ENCODE measurements at regions not wholly inside any gene's neighbourhood (a gene's known extent, or its start where the extent isn't known, plus 50 kb on each side); places are given as distances from the start of the nearest gene placed in this dataset.

DNA sequence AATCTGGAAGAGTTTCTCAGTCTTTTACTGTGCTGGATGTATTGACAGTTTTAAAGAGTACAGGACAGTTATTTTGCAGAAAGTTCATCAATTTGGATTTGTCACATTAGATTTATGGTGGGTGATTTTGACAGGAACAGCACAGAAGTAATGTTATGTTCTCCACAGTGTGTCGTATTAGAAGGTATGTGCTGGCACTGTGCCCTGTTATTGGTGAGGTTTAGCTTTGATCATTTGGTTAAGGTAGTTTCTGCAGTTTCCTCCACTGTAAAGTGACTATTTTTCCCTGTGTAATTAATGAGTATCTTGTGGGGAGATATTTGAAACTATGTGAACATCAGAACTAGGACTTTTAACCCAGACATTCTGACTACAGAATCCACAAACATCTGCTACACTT, 308.5 kb upstream of the TBX3 start:
- no peaks in the 10 kb centered on the region for H3K4me1 Mint-ChIP-seq (ENCODE audit: low read depth)
- intact Hi-C loops (cut with micrococcal nuclease), result no loop called here
- H3K9me3 Mint-ChIP-seq, result no peaks in the 10 kb centered on the region
- no peak overlapping the region for H3K27ac Mint-ChIP-seq
- no peaks in the 10 kb centered on the region for H3K27me3 Mint-ChIP-seq
- no peaks in the 10 kb centered on the region for H3K36me3 Mint-ChIP-seq (ENCODE audit: low read depth)
- H3K4me3 Mint-ChIP-seq, result no peak overlapping the region

DNA sequence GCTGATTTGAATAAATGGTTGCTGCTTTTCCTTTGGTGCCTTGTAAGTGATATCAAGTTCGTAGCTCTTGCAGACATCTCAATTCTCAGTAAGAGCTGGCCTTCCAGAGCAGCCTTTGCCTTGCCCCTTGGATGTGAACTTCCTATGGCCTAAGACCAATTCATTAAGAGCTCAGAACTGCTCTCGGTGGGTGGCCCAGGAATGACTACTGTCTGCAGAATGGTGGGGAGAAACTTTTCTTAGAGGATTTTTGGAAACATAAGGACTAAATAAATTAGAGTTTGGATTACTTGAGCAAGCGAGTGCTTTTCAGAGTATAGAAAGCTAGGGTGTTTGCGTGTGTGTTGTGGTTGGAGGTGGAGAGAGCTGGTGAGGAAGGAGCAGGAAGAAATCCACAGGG, 306.4 kb upstream of the TBX3 start:
- intact Hi-C loops (cut with micrococcal nuclease), result no loop called here
- peaks cover 11% of the 10 kb centered on the region for H3K9me3 Mint-ChIP-seq
- H3K27ac Mint-ChIP-seq, result no peak overlapping the region

DNA sequence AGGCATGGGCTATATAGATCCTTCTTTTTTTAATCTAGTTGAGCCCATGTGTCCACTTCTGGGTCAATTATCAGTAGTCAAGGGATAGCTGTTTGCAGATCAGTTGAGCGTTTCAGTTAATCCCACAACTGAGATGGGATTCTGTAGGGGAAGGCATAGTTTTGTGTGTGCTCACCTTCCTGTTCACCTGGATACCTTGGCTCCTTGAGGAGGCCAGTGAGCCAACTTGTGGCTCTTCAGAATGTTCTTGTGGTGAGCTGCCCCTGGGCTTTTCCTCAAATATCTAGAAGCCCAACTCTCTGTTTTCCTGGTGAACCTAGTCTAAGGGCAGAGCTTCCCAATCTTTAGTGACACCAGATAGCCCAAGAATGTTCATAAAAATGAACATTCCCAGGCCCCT, 302.9 kb upstream of the TBX3 start:
- H3K9me3 Mint-ChIP-seq, result peaks cover 16% of the 10 kb centered on the region
- H3K4me3 Mint-ChIP-seq, result no peak overlapping the region
- H3K4me1 Mint-ChIP-seq (ENCODE audit: low read depth), result no peaks in the 10 kb centered on the region
- intact Hi-C loops (cut with micrococcal nuclease), result no loop called here
- no peaks in the 10 kb centered on the region for H3K27me3 Mint-ChIP-seq
- H3K27ac Mint-ChIP-seq, result no peak overlapping the region
- H3K36me3 Mint-ChIP-seq (ENCODE audit: low read depth), result no peaks in the 10 kb centered on the region

More for the DNA sequence above, 306.4 kb upstream of the TBX3 start:
- H3K4me3 Mint-ChIP-seq, result no peak overlapping the region
- H3K36me3 Mint-ChIP-seq (ENCODE audit: low read depth), result no peaks in the 10 kb centered on the region
- no peaks in the 10 kb centered on the region for H3K4me1 Mint-ChIP-seq (ENCODE audit: low read depth)
- no peaks in the 10 kb centered on the region for H3K27me3 Mint-ChIP-seq

DNA sequence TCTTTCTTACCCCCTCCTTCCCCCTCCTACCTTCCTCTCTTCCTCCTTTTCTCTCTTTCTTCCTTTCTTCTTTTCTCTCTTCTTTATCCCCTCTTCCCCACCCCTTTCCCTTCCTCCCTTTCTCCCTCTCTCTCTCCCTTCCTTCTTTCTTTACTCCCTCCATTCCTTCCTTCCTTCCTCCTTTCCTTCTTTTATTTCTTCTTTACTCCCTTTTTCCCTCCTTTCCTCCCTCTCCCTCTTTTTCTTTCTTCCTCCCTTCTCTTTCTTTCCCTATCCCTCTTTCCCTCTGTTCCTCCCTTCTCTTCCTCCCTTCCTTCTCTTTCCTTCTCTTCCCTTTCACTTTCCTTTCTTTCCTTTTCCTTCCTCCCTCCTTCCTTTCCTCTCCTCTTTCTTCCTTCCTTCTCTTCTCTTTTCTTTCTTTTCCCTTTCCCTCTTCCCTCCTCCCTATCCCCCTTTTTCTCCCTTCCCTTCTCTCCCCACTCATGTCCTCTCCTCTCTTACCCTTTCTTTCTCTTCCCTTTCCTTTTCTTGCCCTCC, 302.3 kb upstream of the TBX3 start:
- intact Hi-C loops (cut with micrococcal nuclease), result no loop called here
- Mint-ChIP-seq H3K9me3 (peaks cover 16% of the 10 kb centered on the region), H3K4me1 (ENCODE audit: low read depth) (no peaks in the 10 kb centered on the region), H3K27ac (no peak overlapping the region), H3K27me3 (no peaks in the 10 kb centered on the region), H3K4me3 (no peak overlapping the region), H3K36me3 (ENCODE audit: low read depth) (no peaks in the 10 kb centered on the region)

DNA sequence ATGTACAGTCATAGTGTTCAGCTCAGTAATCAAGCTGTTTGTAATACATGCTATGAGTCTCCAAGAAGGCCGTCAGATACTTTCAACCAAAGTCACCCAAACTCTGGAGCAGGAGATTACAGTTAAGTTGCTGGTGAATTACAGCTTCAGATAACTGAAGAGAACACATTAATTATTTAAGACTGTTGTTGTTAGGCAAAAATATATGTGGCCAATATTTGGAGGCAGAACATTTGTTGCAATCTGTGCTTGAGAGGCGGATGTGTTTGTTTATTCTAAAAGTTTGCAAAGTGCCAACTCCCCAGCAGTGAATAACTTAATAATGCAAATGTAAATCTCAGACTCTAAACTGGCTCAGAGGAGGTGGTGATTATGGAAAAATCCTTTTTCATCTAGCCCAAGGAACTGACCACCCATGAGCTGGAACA, 300.7 kb upstream of the TBX3 start:
- H3K4me3 Mint-ChIP-seq, result no peak overlapping the region
- H3K4me1 Mint-ChIP-seq (ENCODE audit: low read depth), result no peaks in the 10 kb centered on the region
- H3K9me3 Mint-ChIP-seq, result peaks cover 16% of the 10 kb centered on the region
- no peaks in the 10 kb centered on the region for H3K36me3 Mint-ChIP-seq (ENCODE audit: low read depth)
- intact Hi-C loops (cut with micrococcal nuclease), result no loop called here
- H3K27ac Mint-ChIP-seq, result no peak overlapping the region
- H3K27me3 Mint-ChIP-seq, result no peaks in the 10 kb centered on the region

DNA sequence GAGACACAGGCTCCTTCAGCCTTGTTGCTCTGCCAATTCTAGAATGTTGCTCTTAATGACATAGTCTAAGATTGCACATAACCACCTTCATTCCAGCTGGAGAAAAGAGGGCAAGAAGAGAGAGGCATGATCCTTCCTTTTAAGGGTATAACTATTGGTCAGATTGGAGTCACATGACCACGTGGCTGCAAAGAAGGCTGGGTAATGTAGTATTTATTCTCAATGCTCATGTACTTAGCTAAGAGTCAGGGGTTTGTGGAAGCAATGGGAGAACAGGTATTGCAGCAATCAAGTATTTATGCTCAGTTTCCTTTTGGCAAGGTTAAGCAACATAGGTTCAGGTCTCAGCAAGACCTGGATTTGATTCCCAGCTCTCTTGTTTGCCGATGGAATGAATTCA, 298.8 kb upstream of the TBX3 start:
- intact Hi-C loops (cut with micrococcal nuclease), result no loop called here
- H3K27me3 Mint-ChIP-seq, result no peaks in the 10 kb centered on the region
- H3K4me3 Mint-ChIP-seq, result no peak overlapping the region
- no peaks in the 10 kb centered on the region for H3K4me1 Mint-ChIP-seq (ENCODE audit: low read depth)
- H3K27ac Mint-ChIP-seq, result no peak overlapping the region
- peaks cover 16% of the 10 kb centered on the region for H3K9me3 Mint-ChIP-seq
- no peaks in the 10 kb centered on the region for H3K36me3 Mint-ChIP-seq (ENCODE audit: low read depth)

DNA sequence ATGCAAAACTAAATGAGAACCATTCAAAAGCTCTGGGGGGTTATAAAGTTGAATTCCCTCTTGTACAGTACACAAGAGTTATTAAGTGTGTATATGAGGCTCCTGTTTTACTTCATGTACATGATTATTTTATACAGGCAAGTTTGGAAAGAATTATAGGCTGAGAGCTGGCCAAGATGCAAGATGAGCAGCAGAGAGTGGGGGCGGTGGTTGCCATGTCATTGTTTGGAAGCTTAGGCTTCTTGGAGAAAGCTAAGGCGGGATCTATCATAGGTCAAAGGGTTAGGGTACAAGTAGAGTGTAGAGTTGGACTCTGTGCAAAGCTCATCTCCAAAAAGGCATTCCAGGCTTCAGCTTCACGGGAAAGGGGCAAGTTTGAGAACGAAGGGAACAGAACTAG, 297.1 kb upstream of the TBX3 start:
- H3K4me1 Mint-ChIP-seq (ENCODE audit: low read depth), result no peaks in the 10 kb centered on the region

DNA sequence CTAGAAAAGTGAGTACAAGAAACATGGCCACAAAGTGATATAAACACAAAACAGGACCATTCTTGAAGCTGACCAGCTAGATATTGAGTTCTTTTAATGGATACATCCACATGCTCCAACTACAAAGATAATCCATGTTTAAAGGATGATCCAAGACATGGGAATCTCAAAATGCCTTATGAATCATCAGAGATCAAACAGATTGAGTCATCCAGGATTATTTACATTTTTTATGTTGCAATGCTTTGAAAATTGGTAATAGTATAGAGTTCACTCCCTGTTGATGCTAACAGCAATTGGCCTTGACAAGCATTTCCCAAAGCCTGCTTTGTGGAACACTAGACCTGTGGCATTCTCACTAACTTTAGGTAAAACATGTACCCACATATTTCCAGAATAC, 293.0 kb upstream of the TBX3 start:
- no peaks in the 10 kb centered on the region for H3K9me3 Mint-ChIP-seq
- no peak overlapping the region for H3K4me3 Mint-ChIP-seq
- H3K27ac Mint-ChIP-seq, result no peak overlapping the region
- H3K36me3 Mint-ChIP-seq (ENCODE audit: low read depth), result no peaks in the 10 kb centered on the region
- intact Hi-C loops (cut with micrococcal nuclease), result no loop called here
- no peaks in the 10 kb centered on the region for H3K4me1 Mint-ChIP-seq (ENCODE audit: low read depth)
- no peaks in the 10 kb centered on the region for H3K27me3 Mint-ChIP-seq

More for the DNA sequence above, 297.1 kb upstream of the TBX3 start:
- intact Hi-C loops (cut with micrococcal nuclease), result no loop called here
- no peak overlapping the region for H3K4me3 Mint-ChIP-seq
- H3K27me3 Mint-ChIP-seq, result no peaks in the 10 kb centered on the region
- H3K27ac Mint-ChIP-seq, result no peak overlapping the region
- peaks cover 7% of the 10 kb centered on the region for H3K9me3 Mint-ChIP-seq
- no peaks in the 10 kb centered on the region for H3K36me3 Mint-ChIP-seq (ENCODE audit: low read depth)

DNA sequence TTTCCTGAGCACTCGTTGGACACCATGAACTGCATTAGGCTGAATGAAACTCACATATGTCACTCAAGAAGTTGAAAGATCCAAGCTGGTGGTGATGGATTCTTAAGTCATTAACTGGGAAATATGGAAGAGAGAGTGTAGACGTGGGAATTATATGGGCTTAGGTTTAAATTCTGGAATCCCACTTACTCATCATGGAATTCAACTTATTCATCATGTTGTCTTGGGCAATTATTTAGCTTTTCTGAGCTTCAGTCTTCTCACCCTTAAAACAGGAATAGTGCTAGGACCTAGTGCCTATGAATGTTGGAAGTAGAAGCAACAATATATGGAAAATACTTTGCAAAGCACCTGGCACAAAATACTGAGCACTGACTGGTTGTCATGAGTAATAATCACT, 292.4 kb upstream of the TBX3 start:
- Mint-ChIP-seq H3K27ac (no peak overlapping the region), H3K4me1 (ENCODE audit: low read depth) (no peaks in the 10 kb centered on the region), H3K36me3 (ENCODE audit: low read depth) (no peaks in the 10 kb centered on the region), H3K4me3 (no peak overlapping the region), H3K27me3 (no peaks in the 10 kb centered on the region), H3K9me3 (no peaks in the 10 kb centered on the region)
- intact Hi-C loops (cut with micrococcal nuclease), result no loop called here

DNA sequence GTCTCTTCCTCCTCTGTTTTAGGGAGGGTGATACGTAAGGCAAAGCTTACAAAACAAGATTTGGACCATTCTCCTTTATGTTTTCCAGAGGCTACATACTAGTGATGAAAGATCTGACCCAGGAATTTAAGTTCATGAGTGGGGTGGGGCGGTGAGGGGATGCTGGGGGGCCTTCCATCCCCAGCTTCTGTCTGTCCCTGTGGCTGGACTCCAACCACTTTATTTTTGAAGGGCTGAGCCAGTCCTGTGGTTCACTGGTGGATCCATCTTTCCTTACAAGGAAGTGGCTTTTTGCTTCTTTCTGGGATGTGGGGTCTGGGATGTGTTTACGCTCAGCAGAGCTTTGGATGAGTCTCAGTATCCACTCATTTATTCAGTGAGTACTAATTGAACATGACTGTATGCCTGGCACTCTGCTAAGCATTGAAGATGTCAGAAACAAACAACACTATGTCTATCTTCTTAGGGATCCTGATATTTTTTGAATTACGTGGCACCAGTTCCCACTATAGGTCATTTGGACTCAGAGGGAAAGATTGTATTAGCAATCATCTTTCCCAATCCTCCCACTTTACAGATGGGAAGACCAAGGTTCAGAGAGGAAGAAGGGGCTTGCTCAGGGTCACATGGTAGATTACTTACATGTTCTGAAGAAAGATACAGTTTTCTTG, 291.8 kb upstream of the TBX3 start:
- no peak overlapping the region for H3K4me3 Mint-ChIP-seq
- no peaks in the 10 kb centered on the region for H3K27me3 Mint-ChIP-seq
- no peaks in the 10 kb centered on the region for H3K4me1 Mint-ChIP-seq (ENCODE audit: low read depth)
- H3K36me3 Mint-ChIP-seq (ENCODE audit: low read depth), result no peaks in the 10 kb centered on the region
- H3K27ac Mint-ChIP-seq, result no peak overlapping the region
- no peaks in the 10 kb centered on the region for H3K9me3 Mint-ChIP-seq
- intact Hi-C loops (cut with micrococcal nuclease), result no loop called here

DNA sequence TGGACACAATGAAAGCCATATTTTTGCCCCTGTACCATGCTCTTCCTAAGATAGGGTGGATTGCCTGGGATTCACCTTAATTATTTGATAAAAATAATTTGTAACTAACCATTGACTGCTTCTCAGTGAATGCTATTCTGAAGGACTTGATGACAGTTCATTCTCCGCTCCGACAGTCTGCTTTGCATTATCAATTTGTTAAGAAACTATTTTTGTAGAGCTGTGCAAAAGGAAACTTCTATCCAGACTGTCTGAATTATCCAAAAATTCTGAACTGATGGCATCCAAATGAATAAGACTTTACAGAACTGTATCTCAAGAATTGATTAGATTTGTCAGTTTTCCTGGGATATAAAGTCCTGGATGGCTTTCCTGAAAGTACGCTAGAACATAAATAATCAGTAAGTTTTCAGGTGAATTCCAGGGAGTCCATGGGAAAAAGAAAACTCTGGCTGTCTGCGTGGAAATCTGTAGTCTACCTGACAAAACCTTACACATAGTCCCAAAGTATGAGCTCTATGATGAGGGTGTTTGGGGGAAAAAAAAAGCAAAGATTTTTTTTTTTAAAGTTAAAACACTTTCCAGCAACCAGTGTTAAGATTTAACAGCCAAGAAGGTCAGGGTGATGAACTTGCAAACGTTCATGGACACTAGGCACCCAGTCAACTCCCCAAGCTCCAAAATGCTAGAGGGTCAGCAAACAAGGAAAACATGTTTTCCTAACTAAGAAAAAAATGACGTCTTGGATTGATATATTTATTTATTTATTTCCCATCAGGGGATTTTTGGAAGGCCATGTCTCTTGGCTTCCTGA, 291.1 kb upstream of the TBX3 start:
- H3K4me1 Mint-ChIP-seq (ENCODE audit: low read depth), result no peaks in the 10 kb centered on the region
- no peak overlapping the region for H3K27ac Mint-ChIP-seq
- intact Hi-C loops (cut with micrococcal nuclease), result no loop called here
- H3K36me3 Mint-ChIP-seq (ENCODE audit: low read depth), result no peaks in the 10 kb centered on the region
- H3K9me3 Mint-ChIP-seq, result no peaks in the 10 kb centered on the region
- no peak overlapping the region for H3K4me3 Mint-ChIP-seq
- H3K27me3 Mint-ChIP-seq, result no peaks in the 10 kb centered on the region

DNA sequence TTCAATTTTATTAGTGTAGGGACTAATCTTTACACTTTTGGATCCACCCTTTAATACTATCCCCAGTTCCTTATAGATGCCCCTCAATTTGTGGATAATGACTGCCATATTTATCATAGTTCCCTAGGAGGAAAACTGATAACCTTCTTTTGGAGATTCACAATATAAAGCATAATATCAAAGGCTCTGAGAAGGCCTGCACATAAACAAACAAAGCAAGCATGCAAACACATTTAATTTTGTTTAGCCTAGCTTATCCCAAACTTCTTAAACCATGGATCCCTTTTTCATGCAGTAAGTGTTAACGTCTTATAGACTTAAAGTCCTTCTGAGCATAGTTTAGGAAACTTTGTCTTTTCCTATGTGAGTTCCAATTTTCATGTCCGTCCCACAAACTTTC, 290.4 kb upstream of the TBX3 start:
- Mint-ChIP-seq H3K27ac (no peak overlapping the region), H3K27me3 (no peaks in the 10 kb centered on the region), H3K4me3 (no peak overlapping the region), H3K36me3 (ENCODE audit: low read depth) (no peaks in the 10 kb centered on the region), H3K9me3 (no peaks in the 10 kb centered on the region), H3K4me1 (ENCODE audit: low read depth) (no peaks in the 10 kb centered on the region)
- intact Hi-C loops (cut with micrococcal nuclease), result no loop called here

DNA sequence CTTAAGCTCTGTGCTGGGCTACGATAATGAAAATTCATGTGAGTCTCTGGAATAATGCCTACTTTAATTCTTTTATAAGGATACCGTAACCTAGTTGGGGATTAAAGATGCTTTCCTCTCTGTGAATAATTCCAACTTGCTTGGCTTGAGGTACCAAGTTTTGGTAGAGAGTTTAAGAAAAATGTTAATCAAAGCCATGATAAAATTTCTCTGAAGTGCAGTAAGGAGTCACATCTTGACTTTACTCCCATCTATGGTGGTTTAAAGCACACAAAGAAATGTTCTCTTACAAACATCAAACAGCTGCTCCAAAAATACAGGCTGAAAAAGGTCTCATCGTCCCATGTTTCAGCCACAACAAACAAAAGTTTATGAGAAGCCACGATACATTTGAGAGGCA, 284.8 kb upstream of the TBX3 start:
- no peak overlapping the region for H3K4me3 Mint-ChIP-seq
- intact Hi-C loops (cut with micrococcal nuclease), result no loop called here
- no peak overlapping the region for H3K27ac Mint-ChIP-seq
- no peaks in the 10 kb centered on the region for H3K4me1 Mint-ChIP-seq (ENCODE audit: low read depth)
- H3K36me3 Mint-ChIP-seq (ENCODE audit: low read depth), result no peaks in the 10 kb centered on the region
- no peaks in the 10 kb centered on the region for H3K9me3 Mint-ChIP-seq
- H3K27me3 Mint-ChIP-seq, result peaks cover 2% of the 10 kb centered on the region

DNA sequence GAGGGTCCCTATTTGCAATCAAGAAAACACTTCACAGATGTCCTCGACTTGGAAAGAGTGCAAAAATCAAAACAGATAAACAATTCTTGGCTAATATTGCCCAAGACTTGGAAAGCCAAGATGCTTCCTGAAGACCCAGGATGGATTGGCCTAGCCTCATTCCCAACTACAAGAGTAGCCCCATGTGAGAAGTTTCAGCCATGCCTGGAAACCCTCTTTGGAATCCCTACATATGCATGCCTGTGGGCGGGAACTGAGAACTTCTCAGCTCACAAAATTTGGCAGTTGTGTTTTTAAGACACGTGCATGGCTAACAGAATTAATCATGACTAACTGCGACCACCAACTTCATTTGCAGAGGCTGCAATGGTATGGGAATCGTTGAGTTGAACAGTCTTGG, 283.2 kb upstream of the TBX3 start:
- no peaks in the 10 kb centered on the region for H3K36me3 Mint-ChIP-seq (ENCODE audit: low read depth)
- no peaks in the 10 kb centered on the region for H3K9me3 Mint-ChIP-seq

More for the DNA sequence above, 283.2 kb upstream of the TBX3 start:
- intact Hi-C loops (cut with micrococcal nuclease), result no loop called here
- Mint-ChIP-seq H3K4me1 (ENCODE audit: low read depth) (no peaks in the 10 kb centered on the region), H3K27me3 (peaks cover 2% of the 10 kb centered on the region), H3K4me3 (no peak overlapping the region), H3K27ac (no peak overlapping the region)

Data from dendritic cell treated with granulocyte-macrophage colony-stimulating factor and Interleukin-4, amounts not matched to agents 40 ng/mL and 50 ng/mL, for 4 days (primary cell).